Skeletal muscle satellite cell (primary cell): ENCODE measurements at regions not wholly inside any gene's neighbourhood (a gene's known extent, or its start where the extent isn't known, plus 50 kb on each side); places are given as distances from the start of the nearest gene placed in this dataset.
"Not testable (repeated sequence)": the region's sequence is repeated elsewhere in the genome, so short reads cannot be mapped to it uniquely, and the experiment has no call there.

Experiments
- H3K27me3 ChIP-seq: 2 replicates; pipeline ENCODE4 v1.7.0; 2013; ENCODE audit warnings: low read length; ENCODE audit not compliant: control insufficient read depth, insufficient read depth
- H3K36me3 ChIP-seq: 2 replicates; pipeline ENCODE4 v1.7.0; 2013; ENCODE audit warnings: mild to moderate bottlenecking, control low read depth, low read length; ENCODE audit not compliant: insufficient read depth
- H3K4me1 ChIP-seq: 2 replicates; pipeline ENCODE4 v1.7.0; 2013; ENCODE audit warnings: low read length; ENCODE audit not compliant: control insufficient read depth, insufficient read depth
- H3K4me2 ChIP-seq: 2 replicates; pipeline ENCODE4 v1.7.0; 2013; ENCODE audit warnings: mild to moderate bottlenecking, low read length
- H3K4me3 ChIP-seq: 2 replicates; pipeline ENCODE4 v1.7.0; 2013; ENCODE audit warnings: low read length
- H3K9ac ChIP-seq: 2 replicates; pipeline ENCODE4 v1.7.0; 2013; ENCODE audit warnings: mild to moderate bottlenecking, low read depth, low read length, moderate library complexity
- H3K9me3 ChIP-seq: replicated peaks from 2 replicates; pipeline ENCODE4 v1.7.0; 2013; ENCODE audit warnings: mild to moderate bottlenecking, control low read depth, low read length

- no peak overlapping the region for H3K9ac ChIP-seq
- no peak overlapping the region for H3K4me3 ChIP-seq
- no peaks in the 10 kb centered on the region for H3K27me3 ChIP-seq
- no peaks in the 10 kb centered on the region for H3K9me3 ChIP-seq
- no peaks in the 10 kb centered on the region for H3K36me3 ChIP-seq
- H3K4me2 ChIP-seq = no peak overlapping the region
- H3K4me1 ChIP-seq = no peaks in the 10 kb centered on the region
Observed at GRCh38 chr1:198408716-198409115, 131.8 kb downstream of the ATP6V1G3 start.

GRCh38 chr1:198404632-198405031, 135.8 kb downstream of the ATP6V1G3 start:
- not testable (repeated sequence) for H3K4me2 ChIP-seq, H3K4me3 ChIP-seq, H3K4me1 ChIP-seq, H3K27me3 ChIP-seq, H3K9ac ChIP-seq, H3K9me3 ChIP-seq, H3K36me3 ChIP-seq

GRCh38 chr1:198400063-198400462, 140.4 kb downstream of the ATP6V1G3 start:
- no peaks in the 10 kb centered on the region for H3K36me3 ChIP-seq
- no peaks in the 10 kb centered on the region for H3K9me3 ChIP-seq
- H3K4me1 ChIP-seq = no peaks in the 10 kb centered on the region
- no peak overlapping the region for H3K4me3 ChIP-seq
- no peaks in the 10 kb centered on the region for H3K27me3 ChIP-seq
- H3K4me2 ChIP-seq = no peak overlapping the region
- no peak overlapping the region for H3K9ac ChIP-seq

- Histone ChIP-seq H3K4me1 (no peaks in the 10 kb centered on the region), H3K27me3 (no peaks in the 10 kb centered on the region), H3K36me3 (no peaks in the 10 kb centered on the region), H3K9ac (no peak overlapping the region), H3K4me2 (no peak overlapping the region), H3K4me3 (no peak overlapping the region), H3K9me3 (no peaks in the 10 kb centered on the region)
Observed at GRCh38 chr1:198399452-198399851, 141.0 kb downstream of the ATP6V1G3 start.

GRCh38 chr1:198397208-198397808, 143.2 kb downstream of the ATP6V1G3 start:
- Histone ChIP-seq H3K4me1 (no peaks in the 10 kb centered on the region), H3K9me3 (no peaks in the 10 kb centered on the region), H3K4me3 (no peak overlapping the region), H3K36me3 (no peaks in the 10 kb centered on the region), H3K4me2 (no peak overlapping the region), H3K27me3 (no peaks in the 10 kb centered on the region), H3K9ac (no peak overlapping the region)

GRCh38 chr1:198391393-198392020, 149.0 kb downstream of the ATP6V1G3 start:
- H3K9ac ChIP-seq = no peak overlapping the region
- no peak overlapping the region for H3K4me2 ChIP-seq
- H3K4me1 ChIP-seq = no peaks in the 10 kb centered on the region
- H3K36me3 ChIP-seq = no peaks in the 10 kb centered on the region
- no peak overlapping the region for H3K4me3 ChIP-seq
- no peaks in the 10 kb centered on the region for H3K27me3 ChIP-seq
- H3K9me3 ChIP-seq = no peaks in the 10 kb centered on the region

GRCh38 chr1:198387587-198387986, 152.9 kb downstream of the ATP6V1G3 start:
- Histone ChIP-seq H3K9me3 (no peaks in the 10 kb centered on the region), H3K27me3 (no peaks in the 10 kb centered on the region), H3K36me3 (no peaks in the 10 kb centered on the region), H3K9ac (no peak overlapping the region), H3K4me2 (no peak overlapping the region), H3K4me3 (no peak overlapping the region), H3K4me1 (no peaks in the 10 kb centered on the region)

GRCh38 chr1:198380275-198380674, 160.2 kb downstream of the ATP6V1G3 start:
- Histone ChIP-seq H3K4me1 (no peaks in the 10 kb centered on the region), H3K36me3 (no peaks in the 10 kb centered on the region), H3K27me3 (no peaks in the 10 kb centered on the region), H3K4me2 (no peak overlapping the region), H3K9me3 (no peaks in the 10 kb centered on the region), H3K9ac (no peak overlapping the region), H3K4me3 (no peak overlapping the region)

- H3K9ac ChIP-seq = no peak overlapping the region
- H3K4me3 ChIP-seq = no peak overlapping the region
- no peaks in the 10 kb centered on the region for H3K36me3 ChIP-seq
- H3K4me1 ChIP-seq = no peaks in the 10 kb centered on the region
- no peaks in the 10 kb centered on the region for H3K27me3 ChIP-seq
- no peak overlapping the region for H3K4me2 ChIP-seq
- H3K9me3 ChIP-seq = no peaks in the 10 kb centered on the region
Observed at GRCh38 chr1:198377702-198378101, 162.8 kb downstream of the ATP6V1G3 start.

- Histone ChIP-seq H3K4me1 (no peaks in the 10 kb centered on the region), H3K36me3 (no peaks in the 10 kb centered on the region), H3K9me3 (no peaks in the 10 kb centered on the region), H3K9ac (no peak overlapping the region), H3K27me3 (no peaks in the 10 kb centered on the region), H3K4me3 (no peak overlapping the region), H3K4me2 (no peak overlapping the region)
Observed at GRCh38 chr1:198374288-198374687, 166.2 kb downstream of the ATP6V1G3 start.

- Histone ChIP-seq H3K4me2 (no peak overlapping the region), H3K4me3 (no peak overlapping the region), H3K27me3 (no peaks in the 10 kb centered on the region), H3K36me3 (no peaks in the 10 kb centered on the region), H3K9me3 (no peaks in the 10 kb centered on the region), H3K4me1 (no peaks in the 10 kb centered on the region), H3K9ac (no peak overlapping the region)
Observed at GRCh38 chr1:198373376-198373775, 167.1 kb downstream of the ATP6V1G3 start.
